Keratinocyte (primary cell): ENCODE measurements at regions not wholly inside any gene's neighbourhood (a gene's known extent, or its start where the extent isn't known, plus 50 kb on each side); places are given as distances from the start of the nearest gene placed in this dataset.

ENCODE experiments used
- DNase-seq: peaks from one replicate; pipeline ENCODE4 v3.0.0-alpha.2; 2011; ENCODE audit warnings: low read depth, missing footprints, low spot score
- FAIRE-seq: peaks from 2 replicates; lab custom pipeline; 2011; peaks lifted over from hg19 to GRCh38; lab: Jason Lieb, UNC
- H2AFZ ChIP-seq: 2 replicates; pipeline ENCODE4 v1.6.0; 2012; ENCODE audit warnings: low read length, control low read depth, inconsistent platforms; ENCODE audit not compliant: control insufficient read depth
- H3K27ac ChIP-seq: 2 replicates; pipeline ENCODE4 v1.5.1; 2011; ENCODE audit warnings: low read length; ENCODE audit not compliant: control insufficient read depth, insufficient read depth
- H3K27me3 ChIP-seq: 3 replicates; pipeline ENCODE4 v1.6.0; 2011; ENCODE audit warnings: low read length; ENCODE audit not compliant: control insufficient read depth, insufficient read depth; ENCODE audit errors: extremely low read depth
- H3K36me3 ChIP-seq, 2 experiments: 2 replicates in 1 of 2; 3 replicates in 1 of 2; pipeline ENCODE4 v1.5.1; 2011; ENCODE audit warnings: low read length in 2 of 2, mild to moderate bottlenecking in 1 of 2; ENCODE audit not compliant: control insufficient read depth in 2 of 2, insufficient read depth in 2 of 2; ENCODE audit errors: extremely low read depth in 1 of 2
- H3K4me1 ChIP-seq: 3 replicates; pipeline ENCODE4 v1.5.1; 2011; ENCODE audit warnings: low read length; ENCODE audit not compliant: control insufficient read depth, insufficient read depth; ENCODE audit errors: extremely low read depth
- H3K4me2 ChIP-seq: 3 replicates; pipeline ENCODE4 v1.6.0; 2011; ENCODE audit warnings: low read depth, low read length; ENCODE audit not compliant: control insufficient read depth, insufficient read depth; ENCODE audit errors: extremely low read depth
- H3K4me3 ChIP-seq, 3 experiments: fragments of 200-600 bp in 1 of 3; sonication (generic) in 1 of 3; 2 replicates in 2 of 3; 3 replicates in 1 of 3; pipeline ENCODE4 v1.5.1; 2011 to 2016; ENCODE audit warnings: low read length in 3 of 3, mild to moderate bottlenecking in 3 of 3, control low read depth in 2 of 3, inconsistent platforms in 1 of 3, low read depth in 1 of 3, mixed read lengths in 1 of 3, mixed run types in 1 of 3, moderate library complexity in 1 of 3; ENCODE audit not compliant: control insufficient read depth in 2 of 3, insufficient read depth in 2 of 3; ENCODE audit errors: extremely low read depth in 1 of 3
- H3K79me2 ChIP-seq: 2 replicates; pipeline ENCODE4 v1.6.0; 2012; ENCODE audit warnings: low read length; ENCODE audit not compliant: control insufficient read depth, insufficient read depth
- H3K9ac ChIP-seq: 3 replicates; pipeline ENCODE4 v1.6.0; 2011; ENCODE audit warnings: low read length; ENCODE audit not compliant: control insufficient read depth, insufficient read depth; ENCODE audit errors: extremely low read depth
- H3K9me1 ChIP-seq: 3 replicates; pipeline ENCODE4 v1.6.0; 2011; ENCODE audit warnings: low read length; ENCODE audit not compliant: control insufficient read depth, insufficient read depth; ENCODE audit errors: extremely low read depth
- H3K9me3 ChIP-seq: 2 replicates; pipeline ENCODE4 v1.5.1; 2012; ENCODE audit warnings: low read depth, low read length; ENCODE audit not compliant: control insufficient read depth
- H4K20me1 ChIP-seq: 3 replicates; pipeline ENCODE4 v1.6.0; 2011; ENCODE audit warnings: low read length; ENCODE audit not compliant: control insufficient read depth, insufficient read depth; ENCODE audit errors: extremely low read depth
- CTCF ChIP-seq, 3 experiments: IDR thresholded peaks in 1 of 3; conservative IDR thresholded peaks in 1 of 3; optimal IDR thresholded peaks in 1 of 3; 2 replicates in 2 of 3; 3 replicates in 1 of 3; pipeline versions ENCODE3 to v1.5.1; 2011; ENCODE audit warnings: low read length in 3 of 3, mild to moderate bottlenecking in 3 of 3, moderate library complexity in 2 of 3, control low read depth in 1 of 3, inconsistent platforms in 1 of 3; ENCODE audit not compliant: insufficient read depth in 2 of 3; ENCODE audit errors: extremely low read depth in 1 of 3
- EZH2 ChIP-seq: IDR thresholded peaks from one replicate; pipeline ENCODE4 v1.6.1; 2012; ENCODE audit warnings: inconsistent platforms, mild to moderate bottlenecking, low read length, moderate library complexity
- dilution Hi-C: fragments of 300-500 bp; cut with MboI; formaldehyde crosslinking; loops from one replicate; pipeline ENCODE4 v1.7.0; 2020; ENCODE audit warnings: low sequenced_read_pairs; ENCODE audit not compliant: extremely low pct_ligation_motif_present

GRCh38 chr1:185486346-185486745 lies 169.3 kb upstream of the IVNS1ABP start:
- Histone ChIP-seq H3K4me1 (peaks cover 4% of the 10 kb centered on the region), H3K9me3 (no peaks in the 10 kb centered on the region), H2AFZ (no peak overlapping the region), H3K9ac (no peak overlapping the region), H4K20me1 (no peaks in the 10 kb centered on the region), H3K36me3 (no peaks in the 10 kb centered on the region), H3K27me3 (no peaks in the 10 kb centered on the region), H3K9me1 (no peaks in the 10 kb centered on the region), H3K4me3 (no peak overlapping the region), H3K27ac (no peak overlapping the region), H3K79me2 (no peaks in the 10 kb centered on the region), H3K4me2 (no peak overlapping the region)
- FAIRE-seq (no peak), DNase-seq (no peak)
- dilution Hi-C loops, result no loop called here
- TF ChIP-seq CTCF (optimal IDR thresholded peaks at IDR 0.05 in 1 of 3, IDR thresholded peaks at IDR 0.05 in 1 of 3, conservative IDR thresholded peaks at IDR 0.05 in 1 of 3; ENCODE audit: extremely low read depth in 1 of 3, insufficient read depth in 2 of 3, low read length in 3 of 3), result no peak
- no peak for TF ChIP-seq EZH2

- no peaks in the 10 kb centered on the region for H3K9me1 ChIP-seq
- dilution Hi-C loops, result no loop called here
- no peak overlapping the region for H3K4me2 ChIP-seq
Observed at GRCh38 chr1:185483664-185484450, 166.8 kb upstream of the IVNS1ABP start.

More at GRCh38 chr1:185483664-185484450, 166.8 kb upstream of the IVNS1ABP start:
- TF ChIP-seq EZH2, result no peak
- no peak for TF ChIP-seq CTCF (optimal IDR thresholded peaks at IDR 0.05 in 1 of 3, IDR thresholded peaks at IDR 0.05 in 1 of 3, conservative IDR thresholded peaks at IDR 0.05 in 1 of 3; ENCODE audit: extremely low read depth in 1 of 3, insufficient read depth in 2 of 3, low read length in 3 of 3)
- Histone ChIP-seq H3K27me3 (no peaks in the 10 kb centered on the region), H3K9me3 (no peaks in the 10 kb centered on the region), H3K9ac (no peak overlapping the region), H3K36me3 (no peaks in the 10 kb centered on the region), H3K27ac (no peak overlapping the region), H2AFZ (peak overlapping the region; percentile 45), H3K4me3 (no peak overlapping the region), H3K4me1 (peaks cover 2% of the 10 kb centered on the region), H4K20me1 (no peaks in the 10 kb centered on the region), H3K79me2 (no peaks in the 10 kb centered on the region)
- DNase-seq, result peak; percentile 13
- FAIRE-seq, result peak; percentile 77
